ENCODE measurements at regions not wholly inside any gene's neighbourhood (a gene's known extent, or its start where the extent isn't known, plus 50 kb on each side); places are given as distances from the start of the nearest gene placed in this dataset.
A peak's percentile ranks its signal among the peaks of the same experiment; 100 is the strongest.

GRCh38 chr7:115883629-115884028 is 146.9 kb downstream of the TFEC start:
- DNase-seq (ENCODE audit: low spot score), result no peak

GRCh38 chr7:115881476-115881875 is 149.1 kb downstream of the TFEC start:
- DNase-seq (ENCODE audit: low spot score), result no peak

- DNase-seq (ENCODE audit: low spot score), result no peak
Measured at GRCh38 chr7:115879171-115879570, 151.4 kb downstream of the TFEC start.

- DNase-seq (ENCODE audit: low spot score), result no peak
Measured at GRCh38 chr7:115869801-115870200, 160.8 kb downstream of the TFEC start.

- DNase-seq (ENCODE audit: low spot score), result no peak
Measured at GRCh38 chr7:115869190-115869589, 161.4 kb downstream of the TFEC start.

- no peak for DNase-seq (ENCODE audit: low spot score)
Measured at GRCh38 chr7:115868369-115868768, 162.2 kb downstream of the TFEC start.

- no peak for DNase-seq (ENCODE audit: low spot score)
Measured at GRCh38 chr7:115864082-115864481, 166.5 kb downstream of the TFEC start.

- no peak for DNase-seq (ENCODE audit: low spot score)
Measured at GRCh38 chr7:115851291-115851690, 179.3 kb downstream of the TFEC start.

GRCh38 chr7:115850774-115851173 is 179.8 kb downstream of the TFEC start:
- no peak for DNase-seq (ENCODE audit: low spot score)

- no peak for DNase-seq (ENCODE audit: low spot score)
Measured at GRCh38 chr7:115844857-115845256, 185.7 kb downstream of the TFEC start.

GRCh38 chr7:115840702-115841101 is 189.9 kb downstream of the TFEC start:
- peak; percentile 72 for DNase-seq (ENCODE audit: low spot score)

GRCh38 chr7:115838829-115839228 is 191.7 kb downstream of the TFEC start:
- DNase-seq (ENCODE audit: low spot score), result no peak

- DNase-seq (ENCODE audit: low spot score), result no peak
Measured at GRCh38 chr7:115831371-115831770, 199.2 kb downstream of the TFEC start.

GRCh38 chr7:115827305-115828045 is 203.1 kb downstream of the TFEC start:
- DNase-seq (ENCODE audit: low spot score), result no peak

GRCh38 chr7:115825456-115826115 is 205.0 kb downstream of the TFEC start:
- no peak for DNase-seq (ENCODE audit: low spot score)

GRCh38 chr7:115822801-115823200 is 207.8 kb downstream of the TFEC start:
- no peak for DNase-seq (ENCODE audit: low spot score)

- DNase-seq (ENCODE audit: low spot score), result no peak
Measured at GRCh38 chr7:115822380-115822779, 208.2 kb downstream of the TFEC start.

- peak; percentile 9 for DNase-seq (ENCODE audit: low spot score)
Measured at GRCh38 chr7:115816318-115816974, 214.1 kb downstream of the TFEC start.

GRCh38 chr7:115812794-115813193 is 217.8 kb downstream of the TFEC start:
- DNase-seq (ENCODE audit: low spot score), result no peak

- DNase-seq (ENCODE audit: low spot score), result no peak
Measured at GRCh38 chr7:115805458-115805857, 225.1 kb downstream of the TFEC start.

- DNase-seq (ENCODE audit: low spot score), result no peak
Measured at GRCh38 chr7:115802415-115802814, 228.1 kb downstream of the TFEC start.

- DNase-seq (ENCODE audit: low spot score), result no peak
Measured at GRCh38 chr7:115799430-115799829, 231.1 kb downstream of the TFEC start.

Measured in umbilical cord (tissue), 1 donor.